ENCODE measurements at regions not wholly inside any gene's neighbourhood (a gene's known extent, or its start where the extent isn't known, plus 50 kb on each side); places are given as distances from the start of the nearest gene placed in this dataset.

GRCh38 chr13:37475151-37475550 is 123.4 kb downstream of the POSTN start:
- ChIA-PET POLR2A (no interaction called here), CTCF (ENCODE audit: low intra/inter-chr PET ratio, low total read pairs) (no interaction called here)
- DNase-seq (ENCODE audit: low spot score), result no peak
- Histone ChIP-seq H3K4me1 (ENCODE audit: insufficient read depth, low read length) (no peaks in the 10 kb centered on the region), H3K9ac (ENCODE audit: insufficient read depth, low read depth, low read length) (no peak overlapping the region), H3K27ac (ENCODE audit: extremely low read length, insufficient read depth, low read length) (no peak overlapping the region), H3K4me3 (replicated peaks in 1 of 3; ENCODE audit: insufficient read depth in 1 of 3, low read depth in 2 of 3, low read length in 3 of 3) (no peak overlapping the region), H3K36me3 (replicated peaks in 1 of 2; ENCODE audit: control insufficient read depth in 1 of 2, insufficient read depth in 2 of 2, low read length in 2 of 2) (no peaks in the 10 kb centered on the region), H3K4me2 (ENCODE audit: low read depth, low read length) (no peak overlapping the region), H4K20me1 (ENCODE audit: insufficient read depth, low read length) (no peaks in the 10 kb centered on the region), H2AFZ (ENCODE audit: low read length) (no peak overlapping the region), H3K27me3 (ENCODE audit: control insufficient read depth in 1 of 2, insufficient read depth in 2 of 2, low read length in 2 of 2) (no peaks in the 10 kb centered on the region), H3K9me3 (ENCODE audit: low read length) (no peaks in the 10 kb centered on the region), H3K79me2 (ENCODE audit: insufficient read depth, low read length) (no peaks in the 10 kb centered on the region)
- in situ Hi-C loops (cut with HindIII; ENCODE audit: extremely low pct_ligation_motif_present, low pct_unique_long_range_greater_than_20kb), result no loop called here
- intact Hi-C loops (cut with micrococcal nuclease; ENCODE audit: unreplicated experiment), result no loop called here
- BruUV-seq (replicated peaks), result no TSS peak
- FAIRE-seq, result no peak
- WGBS (ENCODE audit: low lambda C conversion rate), result 0% methylated on average over 2 of the region's 2 CpGs
- ATAC-seq, result no peak
- TF ChIP-seq MXD1 (CRISPR knock-in tag; IDR thresholded peaks at IDR 0.05) (no peak), ERF (CRISPR knock-in tag; IDR thresholded peaks at IDR 0.05) (no peak), ZNF768 (CRISPR knock-in tag; IDR thresholded peaks at IDR 0.05) (no peak), ZNF878 (CRISPR knock-in tag; IDR thresholded peaks at IDR 0.05) (no peak), GPBP1L1 (CRISPR knock-in tag; IDR thresholded peaks at IDR 0.05) (no peak), FOXO1 (CRISPR knock-in tag; IDR thresholded peaks at IDR 0.05) (no peak), RBAK (CRISPR knock-in tag; IDR thresholded peaks at IDR 0.05) (no peak), ZNF709 (CRISPR knock-in tag; IDR thresholded peaks at IDR 0.05) (no peak)

GRCh38 chr13:37473035-37473434 is 125.5 kb downstream of the POSTN start:
- no peaks in the 10 kb centered on the region for H3K4me1 ChIP-seq (ENCODE audit: insufficient read depth, low read length)
- H3K36me3 ChIP-seq (replicated peaks in 1 of 2; ENCODE audit: control insufficient read depth in 1 of 2, insufficient read depth in 2 of 2, low read length in 2 of 2), result no peaks in the 10 kb centered on the region
- no peak overlapping the region for H3K27ac ChIP-seq (ENCODE audit: extremely low read length, insufficient read depth, low read length)
- no peaks in the 10 kb centered on the region for H3K79me2 ChIP-seq (ENCODE audit: insufficient read depth, low read length)
- no peak overlapping the region for H3K4me2 ChIP-seq (ENCODE audit: low read depth, low read length)
- no peak overlapping the region for H3K4me3 ChIP-seq (replicated peaks in 1 of 3; ENCODE audit: insufficient read depth in 1 of 3, low read depth in 2 of 3, low read length in 3 of 3)
- BruUV-seq (replicated peaks), result no TSS peak
- H3K9ac ChIP-seq (ENCODE audit: insufficient read depth, low read depth, low read length), result no peak overlapping the region
- POLR2A ChIA-PET, result no interaction called here
- no peaks in the 10 kb centered on the region for H4K20me1 ChIP-seq (ENCODE audit: insufficient read depth, low read length)
- no peak overlapping the region for H2AFZ ChIP-seq (ENCODE audit: low read length)
- intact Hi-C loops (cut with micrococcal nuclease; ENCODE audit: unreplicated experiment) (no loop called here), in situ Hi-C loops (cut with HindIII; ENCODE audit: extremely low pct_ligation_motif_present, low pct_unique_long_range_greater_than_20kb) (no loop called here)
- CTCF ChIA-PET (ENCODE audit: low intra/inter-chr PET ratio, low total read pairs), result no interaction called here
- ATAC-seq (no peak; the same call in 2 of the 3 replicates), DNase-seq (ENCODE audit: low spot score) (no peak), FAIRE-seq (no peak)
- H3K9me3 ChIP-seq (ENCODE audit: low read length), result no peaks in the 10 kb centered on the region
- WGBS (ENCODE audit: low lambda C conversion rate), result 17% methylated on average over 5 of the region's 5 CpGs
- no peaks in the 10 kb centered on the region for H3K27me3 ChIP-seq (ENCODE audit: control insufficient read depth in 1 of 2, insufficient read depth in 2 of 2, low read length in 2 of 2)
- TF ChIP-seq PRDM4 (CRISPR knock-in tag; IDR thresholded peaks at IDR 0.05; ENCODE audit: borderline replicate concordance) (no peak), TCF7 (IDR thresholded peaks at IDR 0.05; ENCODE audit: low read depth) (no peak), IKZF1 (IDR thresholded peaks at IDR 0.05) (no peak), ZNF746 (CRISPR knock-in tag; IDR thresholded peaks at IDR 0.05) (no peak), MLLT10 (CRISPR knock-in tag; IDR thresholded peaks at IDR 0.05) (no peak)

All from HepG2 (cell line).